GM12892 (cell line): ENCODE measurements at regions not wholly inside any gene's neighbourhood (a gene's known extent, or its start where the extent isn't known, plus 50 kb on each side); places are given as distances from the start of the nearest gene placed in this dataset.

Experiments
- DNase-seq: peaks from one replicate; pipeline ENCODE4 v3.0.0; 2011; ENCODE audit not compliant: insufficient read length
- FAIRE-seq: peaks from 2 replicates; lab custom pipeline; 2011; peaks lifted over from hg19 to GRCh38; lab: Jason Lieb, UNC
- POLR2A ChIP-seq: IDR thresholded peaks from 2 replicates; pipeline ENCODE4 v1.6.1; 2011; ENCODE audit warnings: low read depth, low read length, control low read depth
- POLR2AphosphoS5 ChIP-seq: IDR thresholded peaks from 2 replicates; pipeline ENCODE4 v1.6.1; 2011; ENCODE audit warnings: low read depth, low read length, control low read depth
- TAF1 ChIP-seq: IDR thresholded peaks from 2 replicates; pipeline ENCODE4 v1.6.1; 2011; ENCODE audit warnings: low read depth, mild to moderate bottlenecking, control low read depth, low read length, borderline replicate concordance

GRCh38 chr3:21117370-21117769 lies 633.6 kb downstream of the ZNF385D start:
- DNase-seq, result no peak
- FAIRE-seq, result no peak
- TF ChIP-seq TAF1 (no peak), POLR2A (no peak), POLR2AphosphoS5 (no peak)

- DNase-seq, result no peak
- FAIRE-seq, result no peak
- TF ChIP-seq POLR2A (no peak), TAF1 (no peak), POLR2AphosphoS5 (no peak)
These were observed 642.0 kb downstream of the ZNF385D start for GRCh38 chr3:21109056-21109455.

- DNase-seq (no peak), FAIRE-seq (no peak)
- TF ChIP-seq POLR2A (no peak), POLR2AphosphoS5 (no peak), TAF1 (no peak)
These were observed 645.2 kb downstream of the ZNF385D start for GRCh38 chr3:21105784-21106183.

GRCh38 chr3:21100656-21101359 lies 650.2 kb downstream of the ZNF385D start:
- TF ChIP-seq TAF1 (no peak), POLR2A (no peak), POLR2AphosphoS5 (no peak)
- DNase-seq, result no peak
- no peak for FAIRE-seq

- no peak for DNase-seq
- TF ChIP-seq POLR2AphosphoS5 (no peak), POLR2A (no peak), TAF1 (no peak)
- no peak for FAIRE-seq
These were observed 656.3 kb downstream of the ZNF385D start for GRCh38 chr3:21094686-21095085.

- FAIRE-seq, result no peak
- TF ChIP-seq POLR2A (no peak), TAF1 (no peak), POLR2AphosphoS5 (no peak)
These were observed 677.4 kb downstream of the ZNF385D start for GRCh38 chr3:21073561-21073960.

GRCh38 chr3:21067031-21067813 lies 683.8 kb downstream of the ZNF385D start:
- DNase-seq, result no peak
- TF ChIP-seq POLR2AphosphoS5 (no peak), POLR2A (no peak), TAF1 (no peak)
- no peak for FAIRE-seq

More at GRCh38 chr3:21073561-21073960, 677.4 kb downstream of the ZNF385D start:
- DNase-seq, result no peak

- FAIRE-seq (no peak), DNase-seq (no peak)
- TF ChIP-seq POLR2AphosphoS5 (no peak), POLR2A (no peak), TAF1 (no peak)
These were observed 688.1 kb downstream of the ZNF385D start for GRCh38 chr3:21062831-21063294.

GRCh38 chr3:21059404-21059803 lies 691.6 kb downstream of the ZNF385D start:
- DNase-seq (no peak), FAIRE-seq (no peak)
- TF ChIP-seq POLR2AphosphoS5 (no peak), TAF1 (no peak), POLR2A (no peak)

GRCh38 chr3:21056293-21056692 lies 694.7 kb downstream of the ZNF385D start:
- no peak for DNase-seq
- TF ChIP-seq POLR2A, result no peak
- TF ChIP-seq POLR2AphosphoS5, result no peak
- TF ChIP-seq TAF1, result no peak
- no peak for FAIRE-seq

GRCh38 chr3:21055015-21055414 lies 696.0 kb downstream of the ZNF385D start:
- TF ChIP-seq POLR2AphosphoS5 (no peak), TAF1 (no peak), POLR2A (no peak)
- DNase-seq (no peak), FAIRE-seq (no peak)

GRCh38 chr3:21054064-21054463 lies 696.9 kb downstream of the ZNF385D start:
- DNase-seq (no peak), FAIRE-seq (no peak)
- TF ChIP-seq TAF1 (no peak), POLR2A (no peak), POLR2AphosphoS5 (no peak)
